Upper lobe of left lung (tissue), 6 donors: ENCODE measurements at regions not wholly inside any gene's neighbourhood (a gene's known extent, or its start where the extent isn't known, plus 50 kb on each side); places are given as distances from the start of the nearest gene placed in this dataset.

Source experiments
- ATAC-seq, 2 donors: fragments of 200-7000 bp; cut with Tn5 transposase; one replicate each; pipeline ENCODE4 v1.9.1; 2022; ENCODE audit warnings: mild to moderate bottlenecking in 2 of 2, moderate library complexity in 2 of 2; ENCODE audit not compliant: low FRiP score in 2 of 2
- DNase-seq, 2 donors: peaks; one replicate each; pipeline ENCODE4 v3.0.0-alpha.2; 2019 to 2020
- H3K27ac ChIP-seq, 4 donors: fragments of 200-600 bp; sonication (generic); one replicate each; pipeline ENCODE4 v1.5.1; 2016 to 2019
- H3K27me3 ChIP-seq, 4 donors: fragments of 200-600 bp; sonication (generic); one replicate each; pipeline ENCODE4 v1.5.1; 2017 to 2019
- H3K36me3 ChIP-seq, 4 donors: fragments of 200-600 bp; sonication (generic); one replicate each; pipeline ENCODE4 v1.5.1; 2016 to 2019
- H3K4me1 ChIP-seq, 4 donors: fragments of 200-600 bp; sonication (generic); one replicate each; pipeline ENCODE4 v1.5.1; 2018 to 2019
- H3K4me3 ChIP-seq, 4 donors: fragments of 200-600 bp; sonication (generic); one replicate each; pipeline ENCODE4 v1.5.1; 2017 to 2019; ENCODE audit warnings: mild to moderate bottlenecking in 2 of 4, moderate library complexity in 1 of 4
- H3K9me3 ChIP-seq, 4 donors: fragments of 200-600 bp; sonication (generic); one replicate each; pipeline ENCODE4 v1.5.1; 2018 to 2019
- EP300 ChIP-seq, 4 donors: sonication (generic); formaldehyde crosslinking; IDR thresholded peaks; one replicate each; pipeline ENCODE4 v1.5.1; 2017; ENCODE audit warnings: antibody characterized with exemption in 4 of 4, control low read depth in 2 of 4
- POLR2A ChIP-seq, 4 donors: fragments of 450-650 bp; IDR thresholded peaks; one replicate each; pipeline ENCODE4 v1.5.1; 2016 to 2017; ENCODE audit warnings: antibody characterized with exemption in 4 of 4, mild to moderate bottlenecking in 2 of 4
- POLR2AphosphoS5 ChIP-seq, 2 donors: sonication (generic); formaldehyde crosslinking; IDR thresholded peaks; one replicate each; pipeline ENCODE4 v1.5.1; 2017; ENCODE audit warnings: antibody characterized with exemption in 2 of 2
- WGBS, 2 donors: methylation state at CpG; one replicate each; pipeline ENCODE4 v1.1.5; 2017 to 2018; 5-methylcytosine and 5-hydroxymethylcytosine counted together
- TF ChIP-seq, protein P1 (sequence below), 6 experiments: fragments of 450-650 bp in 4 of 6; fragments of 200-600 bp in 2 of 6; sonication (generic) in 2 of 6; IDR thresholded peaks; one replicate each; pipeline ENCODE4 v1.5.1; 2016 to 2019; ENCODE audit warnings: antibody characterized with exemption in 6 of 6
- donor health status: DM: no; HTN: no; CAD: no; lungs with moderate emphysema.
- donor health status: DM: no; HTN: yes; CAD: no; lungs with severe emphysema.

DNA sequence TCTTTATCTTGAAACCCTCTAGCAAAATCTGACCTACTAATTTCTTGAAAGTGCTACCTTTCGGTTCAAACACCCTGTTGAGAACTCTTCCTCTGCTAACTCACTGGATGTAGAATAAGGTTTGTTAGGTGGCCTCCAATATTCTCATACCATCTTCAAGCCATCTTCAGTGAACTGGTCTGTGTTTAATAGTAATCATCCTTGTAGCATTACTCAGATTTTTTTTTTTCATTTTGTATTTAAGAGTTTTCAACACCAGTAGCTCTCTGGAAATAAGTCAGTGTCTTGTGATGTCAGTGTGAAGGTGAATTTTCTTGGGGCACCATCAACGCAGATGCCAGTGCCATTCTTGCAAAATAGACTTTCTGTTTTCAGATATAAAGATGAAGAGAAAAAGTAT, 140.6 kb upstream of the AHI1 start:
- H3K4me1 ChIP-seq, result no peaks in the 10 kb centered on the region
- no peak for DNase-seq
- 89 to 93% methylated on average over 2 of the region's 2 CpGs for WGBS, 2 donors

DNA sequence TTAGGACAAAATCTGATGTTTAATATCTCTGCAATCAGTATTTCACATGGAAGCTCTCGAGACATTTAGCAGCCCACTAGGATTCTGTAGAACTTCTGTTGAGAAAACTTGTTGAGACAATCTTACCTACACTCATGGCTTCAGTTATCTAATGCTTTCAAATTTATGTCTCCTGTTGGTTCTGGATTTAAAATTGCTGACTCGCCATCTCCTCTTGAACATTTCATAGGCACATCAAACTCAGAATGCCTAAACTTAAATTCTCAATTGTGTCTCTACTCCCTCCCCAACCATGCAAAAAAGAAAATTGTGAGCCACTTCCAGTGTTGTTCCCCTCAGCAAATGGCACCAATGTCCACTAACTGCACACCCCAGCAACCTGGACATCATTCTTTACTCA, 142.5 kb upstream of the AHI1 start:
- no peak for DNase-seq
- 96% methylated on average over 2 of the region's 2 CpGs for whole genome bisulfite sequencing, 2 donors
- Histone ChIP-seq H3K27me3 (no peaks in the 10 kb centered on the region), H3K9me3 (no peaks in the 10 kb centered on the region), H3K36me3 (no peaks in the 10 kb centered on the region), H3K27ac (no peak overlapping the region), H3K4me3 (no peak overlapping the region), H3K4me1 (no peaks in the 10 kb centered on the region)
- TF ChIP-seq, protein P1, sequence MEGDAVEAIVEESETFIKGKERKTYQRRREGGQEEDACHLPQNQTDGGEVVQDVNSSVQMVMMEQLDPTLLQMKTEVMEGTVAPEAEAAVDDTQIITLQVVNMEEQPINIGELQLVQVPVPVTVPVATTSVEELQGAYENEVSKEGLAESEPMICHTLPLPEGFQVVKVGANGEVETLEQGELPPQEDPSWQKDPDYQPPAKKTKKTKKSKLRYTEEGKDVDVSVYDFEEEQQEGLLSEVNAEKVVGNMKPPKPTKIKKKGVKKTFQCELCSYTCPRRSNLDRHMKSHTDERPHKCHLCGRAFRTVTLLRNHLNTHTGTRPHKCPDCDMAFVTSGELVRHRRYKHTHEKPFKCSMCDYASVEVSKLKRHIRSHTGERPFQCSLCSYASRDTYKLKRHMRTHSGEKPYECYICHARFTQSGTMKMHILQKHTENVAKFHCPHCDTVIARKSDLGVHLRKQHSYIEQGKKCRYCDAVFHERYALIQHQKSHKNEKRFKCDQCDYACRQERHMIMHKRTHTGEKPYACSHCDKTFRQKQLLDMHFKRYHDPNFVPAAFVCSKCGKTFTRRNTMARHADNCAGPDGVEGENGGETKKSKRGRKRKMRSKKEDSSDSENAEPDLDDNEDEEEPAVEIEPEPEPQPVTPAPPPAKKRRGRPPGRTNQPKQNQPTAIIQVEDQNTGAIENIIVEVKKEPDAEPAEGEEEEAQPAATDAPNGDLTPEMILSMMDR (IDR thresholded peaks at IDR 0.05), result no peak
- TF ChIP-seq EP300 (IDR thresholded peaks at IDR 0.05) (no peak), POLR2A (IDR thresholded peaks at IDR 0.05) (no peak), POLR2AphosphoS5 (IDR thresholded peaks at IDR 0.05) (no peak)
- ATAC-seq, result no peak

More for the DNA sequence above, 140.6 kb upstream of the AHI1 start:
- no peaks in the 10 kb centered on the region for H3K36me3 ChIP-seq
- no peak for TF ChIP-seq EP300 (IDR thresholded peaks at IDR 0.05)
- no peak for TF ChIP-seq POLR2AphosphoS5 (IDR thresholded peaks at IDR 0.05)
- no peak for TF ChIP-seq POLR2A (IDR thresholded peaks at IDR 0.05)
- TF ChIP-seq, protein P1 (IDR thresholded peaks at IDR 0.05), result no peak
- no peak overlapping the region for H3K27ac ChIP-seq
- H3K4me3 ChIP-seq, result no peak overlapping the region
- no peaks in the 10 kb centered on the region for H3K27me3 ChIP-seq
- no peaks in the 10 kb centered on the region for H3K9me3 ChIP-seq
- no peak for ATAC-seq

DNA sequence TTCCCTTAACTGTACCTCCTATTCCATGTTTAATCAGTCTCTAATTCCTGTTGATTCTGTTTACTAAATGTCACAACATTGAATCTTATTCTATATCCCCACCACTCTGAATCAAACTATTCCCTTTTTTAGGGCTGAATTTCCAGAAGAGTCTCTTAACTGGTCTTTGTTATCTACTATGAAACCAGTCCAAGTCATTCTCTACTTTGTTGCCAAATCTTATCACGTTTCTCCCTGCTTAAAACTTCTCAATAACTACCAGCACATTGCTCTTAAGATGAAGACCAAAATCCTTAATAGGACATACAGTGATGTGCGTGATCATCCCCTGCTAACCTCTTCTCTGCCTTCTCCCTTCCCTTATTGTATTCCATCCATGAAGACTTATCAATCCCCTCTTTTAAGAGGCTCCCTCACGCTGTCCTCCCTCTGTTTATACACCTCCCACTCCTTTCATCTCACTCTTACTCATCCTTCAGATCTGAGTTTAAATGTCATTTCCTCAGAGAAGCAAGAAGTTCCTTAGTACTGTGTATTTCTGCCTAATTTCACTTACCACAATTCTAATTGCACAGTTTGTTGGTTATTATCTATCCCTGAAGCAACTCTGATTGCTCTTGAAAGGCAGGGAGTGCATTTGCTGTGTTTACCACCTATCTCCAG, 143.0 kb upstream of the AHI1 start:
- TF ChIP-seq POLR2A (IDR thresholded peaks at IDR 0.05) (no peak), POLR2AphosphoS5 (IDR thresholded peaks at IDR 0.05) (no peak), EP300 (IDR thresholded peaks at IDR 0.05) (no peak)
- TF ChIP-seq, protein P1 (IDR thresholded peaks at IDR 0.05), result no peak

DNA sequence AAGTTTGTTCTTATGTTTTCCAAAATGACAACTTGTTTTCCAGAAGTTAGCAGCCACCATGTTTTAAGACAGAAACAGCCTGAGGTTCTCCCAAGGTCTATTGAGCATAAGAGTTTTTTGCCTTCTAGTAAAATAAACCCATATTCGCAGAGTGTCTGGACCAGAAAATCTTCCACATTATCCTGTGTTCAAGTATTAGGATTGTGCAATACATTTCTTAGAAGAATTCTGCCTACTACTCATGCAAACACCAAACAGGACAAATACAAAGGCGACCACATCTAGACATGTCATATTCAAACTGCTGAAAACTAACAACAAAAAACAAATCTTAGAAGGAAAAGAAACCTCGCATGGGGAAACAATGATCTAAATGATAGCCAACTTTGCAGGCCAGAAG, 145.4 kb upstream of the AHI1 start:
- H3K27me3 ChIP-seq, result no peaks in the 10 kb centered on the region
- whole genome bisulfite sequencing, 2 donors, result 85 to 96% methylated on average over 3 of the region's 3 CpGs
- H3K4me3 ChIP-seq, result no peak overlapping the region
- H3K36me3 ChIP-seq, result no peaks in the 10 kb centered on the region
- H3K27ac ChIP-seq, result no peak overlapping the region
- ATAC-seq (no peak), DNase-seq (no peak)
- TF ChIP-seq POLR2AphosphoS5 (IDR thresholded peaks at IDR 0.05), result no peak
- TF ChIP-seq, protein P1 (IDR thresholded peaks at IDR 0.05), result no peak
- no peak for TF ChIP-seq POLR2A (IDR thresholded peaks at IDR 0.05)
- TF ChIP-seq EP300 (IDR thresholded peaks at IDR 0.05), result no peak
- H3K4me1 ChIP-seq, result no peaks in the 10 kb centered on the region
- H3K9me3 ChIP-seq, result no peaks in the 10 kb centered on the region

More for the DNA sequence above, 143.0 kb upstream of the AHI1 start:
- no peaks in the 10 kb centered on the region for H3K36me3 ChIP-seq
- ATAC-seq (no peak), DNase-seq (no peak)
- no peak overlapping the region for H3K27ac ChIP-seq
- WGBS, 2 donors, result 44 to 70% methylated on average over 3 of the region's 3 CpGs
- no peak overlapping the region for H3K4me3 ChIP-seq
- no peaks in the 10 kb centered on the region for H3K27me3 ChIP-seq
- H3K4me1 ChIP-seq, result no peaks in the 10 kb centered on the region
- H3K9me3 ChIP-seq, result no peaks in the 10 kb centered on the region

DNA sequence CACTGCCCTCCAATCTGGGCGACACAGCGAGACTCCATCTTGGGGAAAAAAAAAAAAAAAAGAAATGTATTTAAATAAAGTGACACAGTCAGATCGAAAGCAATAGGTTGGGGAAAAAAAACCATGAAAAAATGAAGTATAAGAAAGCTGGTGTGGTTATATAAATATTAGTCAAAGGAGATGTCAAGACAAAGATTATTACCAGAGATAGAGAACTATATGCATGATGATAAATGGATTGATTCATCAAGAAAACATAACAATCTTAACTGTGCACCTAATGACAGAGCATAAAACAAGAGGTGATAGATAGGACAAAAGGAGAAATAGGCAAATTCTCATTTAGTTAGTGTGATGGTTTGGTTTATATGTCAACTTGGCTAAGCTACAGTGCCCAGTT, 146.9 kb upstream of the AHI1 start:
- TF ChIP-seq EP300 (IDR thresholded peaks at IDR 0.05) (no peak), POLR2A (IDR thresholded peaks at IDR 0.05) (no peak), POLR2AphosphoS5 (IDR thresholded peaks at IDR 0.05) (no peak)
- TF ChIP-seq, protein P1 (IDR thresholded peaks at IDR 0.05), result no peak
- no peak overlapping the region for H3K4me3 ChIP-seq
- 79 to 94% methylated on average over 3 of the region's 3 CpGs for WGBS, 2 donors

More for the DNA sequence above, 146.9 kb upstream of the AHI1 start:
- H3K27me3 ChIP-seq, result no peaks in the 10 kb centered on the region
- no peaks in the 10 kb centered on the region for H3K9me3 ChIP-seq
- H3K27ac ChIP-seq, result no peak overlapping the region
- no peaks in the 10 kb centered on the region for H3K4me1 ChIP-seq
- H3K36me3 ChIP-seq, result no peaks in the 10 kb centered on the region
- no peak for ATAC-seq
- DNase-seq, result no peak
